GM23248 (cell line): ENCODE measurements at regions not wholly inside any gene's neighbourhood (a gene's known extent, or its start where the extent isn't known, plus 50 kb on each side); places are given as distances from the start of the nearest gene placed in this dataset.
A peak's percentile ranks its signal among the peaks of the same experiment; 100 is the strongest.

Experiments used
- DNase-seq: peaks from one replicate; pipeline ENCODE4 v3.0.0-alpha.2; 2015
- H2AFZ ChIP-seq: fragments of 200-600 bp; sonication (generic); 2 replicates; pipeline ENCODE4 v1.6.1; 2016; ENCODE audit warnings: antibody characterized with exemption
- H3F3A ChIP-seq: fragments of 200-600 bp; sonication (generic); 2 replicates; pipeline ENCODE4 v1.6.1; 2016; ENCODE audit warnings: mild to moderate bottlenecking, antibody characterized with exemption, mixed run types; ENCODE audit not compliant: insufficient read depth
- H3K27ac ChIP-seq: fragments of 200-600 bp; sonication (generic); 2 replicates; pipeline ENCODE4 v1.5.1; 2016; ENCODE audit warnings: mild to moderate bottlenecking
- H3K27me3 ChIP-seq: fragments of 200-600 bp; sonication (generic); replicated peaks from 2 replicates; pipeline ENCODE4 v1.6.1; 2016; ENCODE audit warnings: mild to moderate bottlenecking; ENCODE audit not compliant: insufficient read depth
- H3K36me3 ChIP-seq: fragments of 200-600 bp; sonication (generic); 2 replicates; pipeline ENCODE4 v1.6.1; 2016; ENCODE audit warnings: low read depth, mild to moderate bottlenecking
- H3K4me1 ChIP-seq: fragments of 200-600 bp; sonication (generic); 2 replicates; pipeline ENCODE4 v1.6.1; 2016; ENCODE audit warnings: mild to moderate bottlenecking; ENCODE audit not compliant: insufficient read depth
- H3K4me2 ChIP-seq: fragments of 200-600 bp; sonication (generic); one replicate; pipeline ENCODE4 v1.6.1; 2016; ENCODE audit warnings: mild to moderate bottlenecking; ENCODE audit not compliant: unreplicated experiment
- H3K4me3 ChIP-seq: fragments of 200-600 bp; sonication (generic); 2 replicates; pipeline ENCODE4 v1.5.1; 2016; ENCODE audit warnings: mild to moderate bottlenecking
- H3K79me2 ChIP-seq: fragments of 200-600 bp; sonication (generic); 2 replicates; pipeline ENCODE4 v1.6.1; 2016; ENCODE audit warnings: mild to moderate bottlenecking; ENCODE audit not compliant: insufficient read depth
- H3K9ac ChIP-seq: fragments of 200-600 bp; sonication (generic); 2 replicates; pipeline ENCODE4 v1.6.1; 2016; ENCODE audit warnings: mild to moderate bottlenecking
- H3K9me2 ChIP-seq: fragments of 200-600 bp; sonication (generic); 2 replicates; pipeline ENCODE4 v1.6.1; 2016; ENCODE audit warnings: mixed run types, mild to moderate bottlenecking, moderate library complexity; ENCODE audit not compliant: insufficient read depth
- H3K9me3 ChIP-seq: fragments of 200-600 bp; sonication (generic); one replicate; pipeline ENCODE4 v1.6.1; 2017; ENCODE audit warnings: low read depth
- H4K20me1 ChIP-seq: fragments of 200-600 bp; sonication (generic); 2 replicates; pipeline ENCODE4 v1.6.0; 2016; ENCODE audit not compliant: insufficient read depth
- EZH2 ChIP-seq: fragments of 200-600 bp; sonication (generic); IDR thresholded peaks from 2 replicates; pipeline ENCODE4 v1.6.1; 2018; ENCODE audit warnings: antibody characterized with exemption, mild to moderate bottlenecking; ENCODE audit not compliant: insufficient read depth, poor library complexity, severe bottlenecking
- EZH2phosphoT487 ChIP-seq: fragments of 200-600 bp; sonication (generic); IDR thresholded peaks from 2 replicates; pipeline ENCODE4 v1.6.1; 2018; ENCODE audit warnings: antibody characterized with exemption, moderate library complexity, mild to moderate bottlenecking, low read depth; ENCODE audit not compliant: insufficient read depth
- WGBS, 2 experiments: methylation state at CpG; one replicate each; pipeline ENCODE4 v1.1.6; 2015 to 2017; ENCODE audit warnings: low lambda C conversion rate in 2 of 2, low coverage in 1 of 2; ENCODE audit errors: missing lambda C conversion rate in 2 of 2; 5-methylcytosine and 5-hydroxymethylcytosine counted together
- in situ Hi-C: fragments of 300-500 bp; cut with MboI; formaldehyde crosslinking; loops from 2 replicates; pipeline ENCODE4 v1.15.0; 2020

DNA sequence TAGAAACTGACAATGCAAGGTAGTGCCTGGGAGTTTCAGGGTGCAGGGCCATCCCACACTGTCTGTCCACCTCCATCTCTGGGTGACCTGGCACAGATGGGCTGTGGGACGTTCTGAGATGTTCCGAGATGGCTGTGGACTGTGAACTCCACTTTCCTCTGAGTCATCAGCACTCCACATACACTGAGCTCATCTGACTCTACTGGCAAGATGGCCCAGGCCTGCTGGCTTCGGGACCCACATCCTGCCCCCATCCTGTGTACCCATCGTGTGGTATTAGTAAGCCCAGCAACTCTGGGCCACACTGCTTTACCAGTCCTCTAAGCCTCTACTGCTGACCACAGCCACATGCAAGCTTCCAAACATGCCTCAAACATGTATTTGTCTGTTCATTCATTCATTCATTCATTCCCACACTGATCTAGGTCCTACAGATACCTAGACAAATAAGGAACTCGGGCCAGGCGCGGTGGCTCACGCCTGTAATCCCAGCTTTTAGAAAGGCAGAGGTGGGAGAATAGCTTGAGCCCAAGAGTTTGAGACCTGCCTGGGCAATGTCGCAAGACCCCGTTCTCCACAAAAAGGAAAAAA is 124.8 kb upstream of the CXCR4 start:
- WGBS, 2 experiments = 64 to 68% methylated on average over 10 of the region's 10 CpGs
- H3K36me3 ChIP-seq = no peaks in the 10 kb centered on the region
- no peaks in the 10 kb centered on the region for H3K79me2 ChIP-seq
- H3K4me3 ChIP-seq = no peak overlapping the region
- no peak overlapping the region for H3K27ac ChIP-seq
- H3K4me1 ChIP-seq = no peaks in the 10 kb centered on the region; the same call in none of the 2 replicates
- peaks cover 16% of the 10 kb centered on the region for H3F3A ChIP-seq
- H3K27me3 ChIP-seq = no peaks in the 10 kb centered on the region
- H4K20me1 ChIP-seq = no peaks in the 10 kb centered on the region
- no peak overlapping the region for H3K4me2 ChIP-seq
- no peak for TF ChIP-seq EZH2phosphoT487
- no peaks in the 10 kb centered on the region for H3K9me3 ChIP-seq
- in situ Hi-C loops = no loop called here
- H2AFZ ChIP-seq = no peak overlapping the region
- no peaks in the 10 kb centered on the region for H3K9me2 ChIP-seq
- H3K9ac ChIP-seq = no peak overlapping the region
- peak; percentile 6 for DNase-seq

DNA sequence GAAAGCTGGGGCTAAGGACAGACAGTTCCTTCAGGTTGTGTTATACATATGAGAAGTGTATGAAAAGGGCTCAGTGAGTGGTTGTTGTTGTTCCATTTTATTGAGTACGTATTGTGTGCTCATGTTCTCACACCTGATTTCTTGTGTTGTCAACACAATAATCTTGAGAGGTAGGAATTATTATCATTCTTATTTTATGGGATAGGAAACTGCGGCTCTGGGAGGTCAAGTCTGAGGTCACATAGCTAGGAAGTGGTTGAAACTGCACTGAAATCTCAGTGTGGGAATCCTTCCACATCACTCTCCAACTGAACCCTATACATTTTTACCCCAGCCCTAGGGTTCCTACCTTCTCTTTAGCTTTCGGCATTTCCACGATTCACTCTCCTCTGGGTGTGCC is 124.2 kb upstream of the CXCR4 start:
- no peak overlapping the region for H3K4me3 ChIP-seq
- no peak overlapping the region for H3K9ac ChIP-seq
- H3K4me1 ChIP-seq = no peaks in the 10 kb centered on the region; the same call in none of the 2 replicates
- no peak for TF ChIP-seq EZH2
- no peak for TF ChIP-seq EZH2phosphoT487
- H3K9me3 ChIP-seq = no peaks in the 10 kb centered on the region
- in situ Hi-C loops = no loop called here
- H3K27ac ChIP-seq = no peak overlapping the region
- peaks cover 16% of the 10 kb centered on the region; the same call in 1 of the 2 replicates for H3F3A ChIP-seq
- no peak overlapping the region for H2AFZ ChIP-seq
- no peaks in the 10 kb centered on the region for H3K36me3 ChIP-seq
- no peaks in the 10 kb centered on the region for H3K9me2 ChIP-seq
- no peak for DNase-seq
- WGBS, 2 experiments = 92 to 94% methylated on average over 4 of the region's 4 CpGs
- no peaks in the 10 kb centered on the region for H3K79me2 ChIP-seq
- no peak overlapping the region for H3K4me2 ChIP-seq
- H4K20me1 ChIP-seq = no peaks in the 10 kb centered on the region
- no peaks in the 10 kb centered on the region for H3K27me3 ChIP-seq

DNA sequence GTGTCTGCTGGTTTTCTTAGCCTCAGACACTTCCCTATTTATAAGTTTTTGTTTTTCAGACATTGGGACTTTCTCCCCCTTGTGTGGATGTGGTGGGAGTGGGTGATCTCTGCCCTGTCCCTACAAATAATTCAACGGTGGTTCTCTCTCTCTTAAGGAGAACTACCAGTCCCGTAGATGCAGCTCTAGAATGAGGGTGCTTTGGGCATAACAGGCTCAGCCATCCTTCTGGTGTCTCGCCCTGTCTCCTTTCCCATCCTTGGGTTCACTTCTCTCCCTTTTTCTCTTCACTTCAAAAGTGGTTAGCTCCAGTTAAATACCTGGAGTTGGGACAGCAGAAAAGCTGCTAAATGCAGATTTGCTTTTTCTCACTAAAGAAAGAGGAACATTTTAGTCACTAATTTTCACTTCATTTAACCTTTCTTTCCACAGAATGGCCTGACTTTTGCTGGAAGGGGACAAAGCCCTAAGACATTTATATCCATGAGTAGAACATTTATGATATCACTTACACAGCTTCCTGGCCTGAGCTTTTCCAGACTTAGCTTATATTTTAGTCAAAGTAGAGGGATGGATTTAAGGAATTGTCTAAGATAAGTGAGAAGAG is 121.2 kb upstream of the CXCR4 start:
- in situ Hi-C loops = no loop called here
- DNase-seq = no peak
- H2AFZ ChIP-seq = no peak overlapping the region
- H3K36me3 ChIP-seq = no peaks in the 10 kb centered on the region
- no peaks in the 10 kb centered on the region for H3K79me2 ChIP-seq
- H3K4me1 ChIP-seq = peaks cover 8% of the 10 kb centered on the region
- TF ChIP-seq EZH2phosphoT487 (no peak), EZH2 (no peak)
- no peak overlapping the region for H3K4me2 ChIP-seq
- H3K4me3 ChIP-seq = no peak overlapping the region
- H3K9me2 ChIP-seq = no peaks in the 10 kb centered on the region
- WGBS, 2 experiments = 42 to 47% methylated on average over 3 of the region's 3 CpGs
- H4K20me1 ChIP-seq = no peaks in the 10 kb centered on the region
- no peak overlapping the region for H3K27ac ChIP-seq
- H3F3A ChIP-seq = peaks cover 22% of the 10 kb centered on the region; the same call in 1 of the 2 replicates
- H3K9me3 ChIP-seq = no peaks in the 10 kb centered on the region
- H3K27me3 ChIP-seq = no peaks in the 10 kb centered on the region
- H3K9ac ChIP-seq = no peak overlapping the region

DNA sequence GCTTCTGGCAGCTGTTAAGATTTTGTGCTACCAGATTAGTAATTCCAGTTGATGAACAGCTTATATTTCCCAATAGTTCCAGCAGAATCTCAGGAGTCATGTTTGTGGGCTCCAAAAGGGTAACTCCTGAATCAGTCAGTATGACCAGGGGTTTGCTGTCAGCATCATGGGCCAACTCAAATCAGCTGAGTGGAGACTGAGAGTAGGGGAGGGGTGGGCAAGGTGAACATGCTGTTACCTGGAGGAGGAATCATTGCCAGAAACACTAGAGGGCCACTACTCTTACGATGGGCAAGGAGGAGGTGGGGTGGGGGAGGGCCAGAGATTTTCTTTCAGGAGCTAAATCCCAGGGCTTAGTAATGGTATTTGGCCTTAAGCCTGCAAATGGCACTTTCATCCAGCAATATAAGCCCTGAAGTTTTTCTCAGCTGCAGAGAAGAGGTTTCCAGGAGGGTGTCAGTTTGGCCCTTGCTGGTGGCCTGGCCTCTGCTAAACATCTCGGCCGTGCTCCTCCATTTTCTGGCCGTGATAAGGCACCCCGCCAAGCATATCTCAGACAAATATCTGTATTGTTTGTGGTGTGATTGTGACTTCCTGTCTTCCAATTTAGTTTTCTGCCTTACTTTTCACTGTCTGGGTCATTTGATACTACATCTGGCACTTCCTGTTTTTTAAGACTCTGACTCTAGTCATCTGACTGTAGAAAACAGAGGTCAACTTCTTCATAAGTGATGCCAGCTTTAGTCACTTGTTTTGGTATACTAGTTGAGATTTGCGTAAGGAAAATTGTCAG is 120.5 kb upstream of the CXCR4 start:
- peak overlapping the region; percentile 47; the same call in 1 of the 2 replicates for H2AFZ ChIP-seq
- TF ChIP-seq EZH2phosphoT487 (no peak), EZH2 (no peak)
- 17 to 24% methylated on average over 6 of the region's 6 CpGs for WGBS, 2 experiments
- no peaks in the 10 kb centered on the region for H3K9me2 ChIP-seq
- H3F3A ChIP-seq = peaks cover 22% of the 10 kb centered on the region; the same call in 1 of the 2 replicates
- H3K27ac ChIP-seq = peak overlapping the region; percentile 24; the same call in 1 of the 2 replicates
- in situ Hi-C loops = no loop called here
- no peak overlapping the region for H3K4me3 ChIP-seq
- H3K9me3 ChIP-seq = no peaks in the 10 kb centered on the region
- H4K20me1 ChIP-seq = no peaks in the 10 kb centered on the region
- DNase-seq = peak; percentile 64
- no peaks in the 10 kb centered on the region for H3K79me2 ChIP-seq
- H3K36me3 ChIP-seq = no peaks in the 10 kb centered on the region
- no peaks in the 10 kb centered on the region for H3K27me3 ChIP-seq
- peaks cover 8% of the 10 kb centered on the region for H3K4me1 ChIP-seq
- H3K9ac ChIP-seq = no peak overlapping the region
- H3K4me2 ChIP-seq = peak overlapping the region; percentile 18
